ENCODE measurements at regions not wholly inside any gene's neighbourhood (a gene's known extent, or its start where the extent isn't known, plus 50 kb on each side); places are given as distances from the start of the nearest gene placed in this dataset.

DNA sequence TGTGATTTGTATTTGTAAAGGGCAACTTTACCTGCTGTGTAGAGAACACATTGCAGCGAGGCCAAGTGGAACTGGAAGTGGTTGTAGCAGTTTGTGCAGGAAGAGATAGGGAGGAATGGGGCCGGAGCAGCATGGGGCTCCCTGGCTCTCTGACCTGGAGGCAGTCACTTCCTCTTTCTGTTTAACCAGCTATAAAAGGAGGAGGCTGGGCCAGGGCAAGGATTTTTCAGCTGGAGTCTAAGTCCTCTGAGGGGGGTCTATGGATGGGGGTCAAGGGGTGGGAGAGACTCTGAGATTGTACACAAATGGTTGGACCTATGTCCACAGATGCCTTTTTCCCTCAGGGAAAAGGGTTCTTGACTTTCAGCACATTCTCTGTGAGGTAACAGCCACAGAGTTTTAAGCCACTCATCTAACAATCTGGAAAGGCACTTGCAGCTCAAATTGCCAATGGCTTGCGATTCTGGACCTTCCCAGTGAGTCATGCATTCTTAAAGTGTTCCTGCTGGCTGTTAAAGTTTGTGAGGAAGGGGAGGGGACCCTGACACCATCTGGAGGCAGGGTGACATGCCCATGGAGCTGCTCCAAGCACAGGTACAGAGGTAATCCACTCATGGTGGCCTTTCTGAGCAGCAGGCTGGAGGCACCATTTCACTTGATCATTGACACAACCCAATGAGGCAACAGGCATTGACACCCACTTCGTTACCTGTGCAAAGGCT is 347.0 kb downstream of the CYRIA start:
- no peak overlapping the region for H3K27ac ChIP-seq (replicated peaks)
- peaks cover 5% of the 10 kb centered on the region for H3K27me3 ChIP-seq (ENCODE audit: low read depth)
- peaks cover 4% of the 10 kb centered on the region for H3K4me1 ChIP-seq
- no peak for DNase-seq
- no peaks in the 10 kb centered on the region for H3K36me3 ChIP-seq
- intact Hi-C loops (cut with micrococcal nuclease): no loop called here
- no peaks in the 10 kb centered on the region for H3K9me3 ChIP-seq (replicated peaks)
- TF ChIP-seq, protein P1, sequence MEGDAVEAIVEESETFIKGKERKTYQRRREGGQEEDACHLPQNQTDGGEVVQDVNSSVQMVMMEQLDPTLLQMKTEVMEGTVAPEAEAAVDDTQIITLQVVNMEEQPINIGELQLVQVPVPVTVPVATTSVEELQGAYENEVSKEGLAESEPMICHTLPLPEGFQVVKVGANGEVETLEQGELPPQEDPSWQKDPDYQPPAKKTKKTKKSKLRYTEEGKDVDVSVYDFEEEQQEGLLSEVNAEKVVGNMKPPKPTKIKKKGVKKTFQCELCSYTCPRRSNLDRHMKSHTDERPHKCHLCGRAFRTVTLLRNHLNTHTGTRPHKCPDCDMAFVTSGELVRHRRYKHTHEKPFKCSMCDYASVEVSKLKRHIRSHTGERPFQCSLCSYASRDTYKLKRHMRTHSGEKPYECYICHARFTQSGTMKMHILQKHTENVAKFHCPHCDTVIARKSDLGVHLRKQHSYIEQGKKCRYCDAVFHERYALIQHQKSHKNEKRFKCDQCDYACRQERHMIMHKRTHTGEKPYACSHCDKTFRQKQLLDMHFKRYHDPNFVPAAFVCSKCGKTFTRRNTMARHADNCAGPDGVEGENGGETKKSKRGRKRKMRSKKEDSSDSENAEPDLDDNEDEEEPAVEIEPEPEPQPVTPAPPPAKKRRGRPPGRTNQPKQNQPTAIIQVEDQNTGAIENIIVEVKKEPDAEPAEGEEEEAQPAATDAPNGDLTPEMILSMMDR (IDR thresholded peaks at IDR 0.05; ENCODE audit: borderline replicate concordance): no peak
- no peak overlapping the region for H3K4me3 ChIP-seq

DNA sequence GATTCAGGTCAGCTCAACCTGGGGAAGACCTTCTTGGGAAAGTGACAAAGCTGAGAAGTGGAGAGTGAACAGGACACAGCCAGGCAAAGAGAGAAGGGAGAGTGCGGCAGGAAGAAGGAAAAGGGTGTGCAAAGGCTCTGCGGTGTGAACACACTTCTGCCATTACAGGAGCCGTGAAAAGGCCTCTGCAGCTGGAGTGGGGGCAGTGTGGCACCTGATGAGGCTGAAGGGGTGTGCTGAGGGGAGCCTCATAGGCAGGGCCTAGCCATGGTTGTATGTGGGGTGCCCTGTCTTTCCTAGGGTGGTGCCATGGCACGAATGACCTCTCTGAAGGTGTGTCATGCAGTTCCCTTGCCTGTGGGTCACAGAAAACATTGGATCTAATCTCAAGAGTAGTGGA is 347.6 kb downstream of the CYRIA start:
- Histone ChIP-seq H3K4me3 (no peak overlapping the region), H3K9me3 (replicated peaks) (no peaks in the 10 kb centered on the region), H3K27ac (replicated peaks) (no peak overlapping the region), H3K27me3 (ENCODE audit: low read depth) (peaks cover 6% of the 10 kb centered on the region), H3K4me1 (peaks cover 4% of the 10 kb centered on the region), H3K36me3 (no peaks in the 10 kb centered on the region)
- TF ChIP-seq, protein P1 (IDR thresholded peaks at IDR 0.05; ENCODE audit: borderline replicate concordance): no peak
- intact Hi-C loops (cut with micrococcal nuclease): no loop called here
- DNase-seq: no peak

DNA sequence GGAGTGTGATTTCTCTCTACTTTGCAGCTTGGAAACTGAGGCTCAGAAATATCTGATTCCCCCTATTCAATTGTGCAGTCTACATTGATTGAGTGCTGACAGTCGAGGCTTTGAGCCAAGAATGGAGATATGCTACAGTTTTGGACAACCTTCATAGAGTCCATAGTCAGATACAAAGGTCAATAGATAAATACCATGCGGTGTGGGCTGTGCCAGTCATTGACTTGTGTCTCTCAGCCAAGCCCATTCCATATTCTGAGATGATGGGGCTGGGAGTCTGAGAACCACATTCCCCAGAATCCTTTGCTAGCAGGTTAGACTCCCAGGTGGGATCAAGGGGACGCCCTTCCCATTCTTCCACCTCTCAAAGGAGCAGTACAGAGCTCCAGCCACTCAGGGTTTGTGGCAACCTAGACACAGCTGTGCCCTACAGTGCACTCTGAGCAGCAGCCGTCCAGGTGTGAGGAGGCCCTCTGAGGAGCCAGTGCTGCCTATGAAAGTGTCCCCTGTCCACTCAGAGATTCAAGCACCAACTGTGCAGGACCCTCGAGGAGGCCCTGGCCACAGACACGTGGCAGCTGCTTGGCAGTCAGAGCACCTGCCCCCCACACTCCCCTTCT is 348.3 kb downstream of the CYRIA start:
- Histone ChIP-seq H3K27me3 (ENCODE audit: low read depth) (peaks cover 8% of the 10 kb centered on the region), H3K27ac (replicated peaks) (no peak overlapping the region), H3K4me3 (no peak overlapping the region), H3K4me1 (peaks cover 4% of the 10 kb centered on the region), H3K36me3 (no peaks in the 10 kb centered on the region), H3K9me3 (replicated peaks) (no peaks in the 10 kb centered on the region)
- intact Hi-C loops (cut with micrococcal nuclease): no loop called here
- TF ChIP-seq, protein P1 (IDR thresholded peaks at IDR 0.05; ENCODE audit: borderline replicate concordance): no peak
- no peak for DNase-seq

DNA sequence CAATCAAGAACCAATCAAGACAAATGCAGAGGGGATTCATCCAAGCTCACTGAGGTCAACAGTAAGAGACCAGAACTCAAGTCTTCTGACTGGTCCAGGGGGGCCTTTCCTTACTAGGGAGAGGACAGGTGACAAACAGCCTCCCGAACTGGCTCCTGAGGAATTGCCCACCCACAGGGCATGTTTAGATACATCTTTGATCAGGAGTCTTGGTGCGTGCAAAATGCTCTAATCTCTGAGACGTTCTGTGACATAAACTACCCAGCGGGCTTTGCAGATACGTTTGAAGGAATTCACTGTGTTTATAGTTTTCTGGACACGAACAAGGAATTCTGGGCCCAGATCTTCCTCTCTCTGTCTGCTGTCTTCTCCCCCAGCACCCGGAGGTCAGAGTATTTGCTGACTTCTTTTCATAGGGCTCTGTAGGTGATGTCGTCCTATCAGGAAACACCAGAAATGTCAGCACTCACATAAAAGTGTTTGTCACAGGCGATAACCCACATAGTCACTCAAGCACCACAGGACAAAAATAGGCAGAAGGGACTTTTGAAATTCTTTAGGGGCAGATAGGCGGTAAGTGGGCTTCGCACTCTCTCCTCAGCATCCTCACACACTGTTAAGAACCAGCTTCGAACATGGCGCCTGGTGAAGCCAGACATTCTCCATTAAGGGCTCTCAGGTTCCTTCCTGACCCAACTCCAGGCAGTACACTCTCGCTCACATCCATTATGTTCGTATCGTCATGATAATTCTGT is 349.0 kb downstream of the CYRIA start:
- intact Hi-C loops (cut with micrococcal nuclease): no loop called here

DNA sequence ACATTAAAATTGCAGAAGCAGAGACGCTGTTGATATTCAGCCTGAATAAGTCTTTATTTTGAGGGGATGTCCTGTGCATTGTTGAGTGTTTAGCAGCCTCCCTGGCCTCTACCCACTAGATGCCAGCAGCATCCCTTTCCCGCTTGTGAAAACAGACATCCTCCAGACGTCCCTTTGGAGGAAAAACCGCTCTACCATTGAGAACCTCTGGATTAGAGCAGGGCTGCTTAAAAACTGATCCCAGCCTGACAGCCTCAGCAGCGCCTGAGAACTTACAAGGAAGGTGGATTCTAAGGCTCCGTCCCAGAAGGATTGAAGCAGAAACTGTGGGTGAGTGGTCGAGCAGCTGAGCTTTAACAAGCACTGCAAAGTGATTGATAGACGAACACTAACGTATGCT is 349.7 kb downstream of the CYRIA start:
- no peaks in the 10 kb centered on the region for H3K36me3 ChIP-seq
- intact Hi-C loops (cut with micrococcal nuclease): no loop called here
- TF ChIP-seq, protein P1 (IDR thresholded peaks at IDR 0.05; ENCODE audit: borderline replicate concordance): no peak

More for the DNA sequence above, 349.0 kb downstream of the CYRIA start:
- Histone ChIP-seq H3K27ac (replicated peaks) (no peak overlapping the region), H3K27me3 (ENCODE audit: low read depth) (peaks cover 8% of the 10 kb centered on the region), H3K9me3 (replicated peaks) (no peaks in the 10 kb centered on the region), H3K4me1 (peaks cover 4% of the 10 kb centered on the region), H3K36me3 (no peaks in the 10 kb centered on the region), H3K4me3 (no peak overlapping the region)
- DNase-seq: no peak
- TF ChIP-seq, protein P1 (IDR thresholded peaks at IDR 0.05; ENCODE audit: borderline replicate concordance): no peak

More for the DNA sequence above, 349.7 kb downstream of the CYRIA start:
- no peaks in the 10 kb centered on the region for H3K9me3 ChIP-seq (replicated peaks)
- H3K27ac ChIP-seq (replicated peaks): no peak overlapping the region
- H3K27me3 ChIP-seq (ENCODE audit: low read depth): peaks cover 8% of the 10 kb centered on the region
- no peak for DNase-seq
- H3K4me3 ChIP-seq: no peak overlapping the region
- H3K4me1 ChIP-seq: peaks cover 4% of the 10 kb centered on the region

Data from left ventricle myocardium inferior (tissue), 1 donor.